Fibroblast of the aortic adventitia (primary cell): ENCODE measurements at regions not wholly inside any gene's neighbourhood (a gene's known extent, or its start where the extent isn't known, plus 50 kb on each side); places are given as distances from the start of the nearest gene placed in this dataset.
A peak's percentile ranks its signal among the peaks of the same experiment; 100 is the strongest.

ENCODE experiments used
- DNase-seq: peaks from one replicate; pipeline ENCODE4 v3.0.0-alpha.2; 2010; ENCODE audit warnings: low read depth
- H3K4me3 ChIP-seq: 2 replicates; pipeline ENCODE4 v1.5.1; 2011; ENCODE audit warnings: low read depth, mild to moderate bottlenecking, control low read depth, low read length, moderate library complexity
- TF ChIP-seq, protein P1 (sequence below): IDR thresholded peaks from 2 replicates; pipeline ENCODE4 v1.5.1; 2011; ENCODE audit warnings: mild to moderate bottlenecking, low read length, control low read depth, inconsistent platforms; ENCODE audit not compliant: insufficient read depth

GRCh38 chr15:25960273-25960672 is 97.1 kb upstream of the ATP10A start:
- TF ChIP-seq, protein P1, sequence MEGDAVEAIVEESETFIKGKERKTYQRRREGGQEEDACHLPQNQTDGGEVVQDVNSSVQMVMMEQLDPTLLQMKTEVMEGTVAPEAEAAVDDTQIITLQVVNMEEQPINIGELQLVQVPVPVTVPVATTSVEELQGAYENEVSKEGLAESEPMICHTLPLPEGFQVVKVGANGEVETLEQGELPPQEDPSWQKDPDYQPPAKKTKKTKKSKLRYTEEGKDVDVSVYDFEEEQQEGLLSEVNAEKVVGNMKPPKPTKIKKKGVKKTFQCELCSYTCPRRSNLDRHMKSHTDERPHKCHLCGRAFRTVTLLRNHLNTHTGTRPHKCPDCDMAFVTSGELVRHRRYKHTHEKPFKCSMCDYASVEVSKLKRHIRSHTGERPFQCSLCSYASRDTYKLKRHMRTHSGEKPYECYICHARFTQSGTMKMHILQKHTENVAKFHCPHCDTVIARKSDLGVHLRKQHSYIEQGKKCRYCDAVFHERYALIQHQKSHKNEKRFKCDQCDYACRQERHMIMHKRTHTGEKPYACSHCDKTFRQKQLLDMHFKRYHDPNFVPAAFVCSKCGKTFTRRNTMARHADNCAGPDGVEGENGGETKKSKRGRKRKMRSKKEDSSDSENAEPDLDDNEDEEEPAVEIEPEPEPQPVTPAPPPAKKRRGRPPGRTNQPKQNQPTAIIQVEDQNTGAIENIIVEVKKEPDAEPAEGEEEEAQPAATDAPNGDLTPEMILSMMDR = no peak
- no peak for DNase-seq
- H3K4me3 ChIP-seq = no peak overlapping the region

- no peak for DNase-seq
- H3K4me3 ChIP-seq = no peak overlapping the region
Observed at GRCh38 chr15:25959100-25959499, 96.0 kb upstream of the ATP10A start.

DNA sequence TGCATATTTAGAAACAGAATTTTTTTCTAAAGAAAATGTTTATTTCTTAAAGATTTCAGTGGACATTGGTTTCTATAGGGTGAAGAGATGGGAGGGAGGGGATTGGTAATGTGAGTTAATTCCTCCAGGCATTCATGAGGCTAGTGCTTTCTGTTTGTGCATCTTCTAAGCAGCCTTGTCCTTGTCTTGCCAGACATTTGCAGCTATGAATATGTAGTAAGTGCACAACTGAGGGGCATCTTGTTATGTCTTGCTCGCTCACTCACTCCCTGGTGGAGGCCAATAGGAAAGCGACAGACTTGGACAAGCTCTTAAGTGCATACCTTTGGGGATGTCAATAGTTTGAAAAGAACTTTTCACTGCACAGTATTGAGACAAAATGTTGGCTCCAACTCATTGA is 92.5 kb upstream of the ATP10A start:
- no peak for DNase-seq
- TF ChIP-seq, protein P1 = no peak
- H3K4me3 ChIP-seq = no peak overlapping the region

More at GRCh38 chr15:25959100-25959499, 96.0 kb upstream of the ATP10A start:
- TF ChIP-seq, protein P1 = no peak

- TF ChIP-seq, protein P1 = no peak
- no peak overlapping the region for H3K4me3 ChIP-seq
- DNase-seq = no peak
Observed at GRCh38 chr15:25954398-25954797, 91.3 kb upstream of the ATP10A start.

DNA sequence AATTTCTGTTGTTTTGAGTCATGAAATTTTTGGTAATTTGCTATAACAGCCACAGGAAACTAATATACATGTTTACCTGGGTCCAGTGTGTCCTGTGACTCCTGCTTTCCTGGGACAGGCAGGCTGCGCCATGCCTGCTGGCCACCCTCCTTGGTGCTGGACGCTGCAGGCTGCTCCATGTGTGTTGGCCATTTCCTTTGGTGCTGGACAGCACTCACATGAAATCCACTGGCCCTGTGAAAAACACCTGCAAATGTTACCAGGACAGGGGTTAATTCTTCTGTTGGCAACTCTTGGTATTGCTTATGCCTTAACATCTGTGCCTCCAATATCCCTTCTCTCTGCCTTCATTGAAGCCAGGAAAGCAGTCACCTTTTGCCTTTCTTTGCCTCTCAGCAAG is 86.9 kb upstream of the ATP10A start:
- no peak overlapping the region for H3K4me3 ChIP-seq
- no peak for DNase-seq
- TF ChIP-seq, protein P1 = no peak

GRCh38 chr15:25947323-25948314 is 84.5 kb upstream of the ATP10A start:
- DNase-seq = peak; percentile 6
- no peak overlapping the region for H3K4me3 ChIP-seq
- TF ChIP-seq, protein P1 = no peak
